Activated B cell treated with CpG ODN at 0.5 μM for 24 hours (primary cell): ENCODE measurements at regions not wholly inside any gene's neighbourhood (a gene's known extent, or its start where the extent isn't known, plus 50 kb on each side); places are given as distances from the start of the nearest gene placed in this dataset.
"Not testable (repeated sequence)": the region's sequence is repeated elsewhere in the genome, so short reads cannot be mapped to it uniquely, and the experiment has no call there.

Experiments used
- ATAC-seq: fragments of 200-7000 bp; cut with Tn5 transposase; one replicate; pipeline ENCODE4 v1.10.0; 2021; ENCODE audit warnings: low read depth, mild to moderate bottlenecking, moderate library complexity
- CTCF ChIA-PET: fragments of 350-600 bp; sonication (Branson Sonifier 250); formaldehyde crosslinking; loops from one replicate; lab custom pipeline; 2021; ENCODE audit warnings: antibody characterized with exemption; lab: Charles Lee
- POLR2A ChIA-PET: fragments of 350-600 bp; sonication (Branson Sonifier 250); formaldehyde crosslinking; loops from one replicate; lab custom pipeline; 2021; ENCODE audit warnings: antibody characterized with exemption; lab: Charles Lee
- DNase-seq: peaks from one replicate; pipeline ENCODE4 v3.0.0; 2022
- H3K27ac Mint-ChIP-seq: one replicate; pipeline ENCODE4 v1.8.0; 2020; ENCODE audit warnings: mixed read lengths
- H3K27me3 Mint-ChIP-seq: one replicate; pipeline ENCODE4 v1.8.0; 2021; ENCODE audit warnings: mixed read lengths
- H3K36me3 Mint-ChIP-seq: one replicate; pipeline ENCODE4 v1.8.0; 2021; ENCODE audit warnings: low read depth, mixed read lengths
- H3K4me1 Mint-ChIP-seq: one replicate; pipeline ENCODE4 v1.8.0; 2021; ENCODE audit warnings: mixed read lengths
- H3K4me3 Mint-ChIP-seq: one replicate; pipeline ENCODE4 v1.8.0; 2020; ENCODE audit warnings: mild to moderate bottlenecking, mixed read lengths
- H3K9me3 Mint-ChIP-seq: one replicate; pipeline ENCODE4 v1.8.0; 2020; ENCODE audit warnings: mixed read lengths
- intact Hi-C: fragments of 100-400 bp; cut with micrococcal nuclease; formaldehyde crosslinking; loops from one replicate; pipeline ENCODE4 v1.15.1; 2024
- TF ChIP-seq, protein P1 (sequence below): fragments of 200-600 bp; IDR thresholded peaks from one replicate; pipeline ENCODE4 v1.8.0; 2022; ENCODE audit warnings: antibody characterized with exemption, mild to moderate bottlenecking

DNA sequence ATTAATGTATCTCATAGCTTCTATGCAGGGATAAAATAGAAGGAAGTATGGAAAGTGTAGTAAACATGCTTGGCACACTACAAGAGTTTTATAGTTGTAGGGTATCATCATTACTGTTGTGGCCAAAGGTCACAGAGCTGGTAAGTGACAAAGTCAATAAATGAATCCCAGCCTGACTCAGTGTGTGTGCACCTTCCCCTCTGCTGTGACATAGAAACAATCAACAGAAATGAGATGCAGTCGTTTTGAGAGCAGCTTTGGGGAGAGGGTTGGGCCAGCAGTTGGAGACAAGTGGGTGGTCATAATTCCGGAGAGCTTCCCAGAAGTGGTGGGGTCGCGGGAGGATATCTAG is 82.4 kb upstream of the RBPJ start:
- Mint-ChIP-seq H3K27ac (no peak overlapping the region), H3K4me1 (no peaks in the 10 kb centered on the region), H3K9me3 (no peaks in the 10 kb centered on the region), H3K27me3 (peaks cover 19% of the 10 kb centered on the region), H3K4me3 (no peak overlapping the region), H3K36me3 (no peaks in the 10 kb centered on the region)
- POLR2A ChIA-PET = no interaction called here
- CTCF ChIA-PET = no interaction called here
- no peak for ATAC-seq
- TF ChIP-seq, protein P1, sequence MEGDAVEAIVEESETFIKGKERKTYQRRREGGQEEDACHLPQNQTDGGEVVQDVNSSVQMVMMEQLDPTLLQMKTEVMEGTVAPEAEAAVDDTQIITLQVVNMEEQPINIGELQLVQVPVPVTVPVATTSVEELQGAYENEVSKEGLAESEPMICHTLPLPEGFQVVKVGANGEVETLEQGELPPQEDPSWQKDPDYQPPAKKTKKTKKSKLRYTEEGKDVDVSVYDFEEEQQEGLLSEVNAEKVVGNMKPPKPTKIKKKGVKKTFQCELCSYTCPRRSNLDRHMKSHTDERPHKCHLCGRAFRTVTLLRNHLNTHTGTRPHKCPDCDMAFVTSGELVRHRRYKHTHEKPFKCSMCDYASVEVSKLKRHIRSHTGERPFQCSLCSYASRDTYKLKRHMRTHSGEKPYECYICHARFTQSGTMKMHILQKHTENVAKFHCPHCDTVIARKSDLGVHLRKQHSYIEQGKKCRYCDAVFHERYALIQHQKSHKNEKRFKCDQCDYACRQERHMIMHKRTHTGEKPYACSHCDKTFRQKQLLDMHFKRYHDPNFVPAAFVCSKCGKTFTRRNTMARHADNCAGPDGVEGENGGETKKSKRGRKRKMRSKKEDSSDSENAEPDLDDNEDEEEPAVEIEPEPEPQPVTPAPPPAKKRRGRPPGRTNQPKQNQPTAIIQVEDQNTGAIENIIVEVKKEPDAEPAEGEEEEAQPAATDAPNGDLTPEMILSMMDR = no peak
- intact Hi-C loops = no loop called here
- DNase-seq = no peak

GRCh38 chr4:26238778-26239679 is 81.8 kb upstream of the RBPJ start:
- intact Hi-C loops = no loop called here

DNA sequence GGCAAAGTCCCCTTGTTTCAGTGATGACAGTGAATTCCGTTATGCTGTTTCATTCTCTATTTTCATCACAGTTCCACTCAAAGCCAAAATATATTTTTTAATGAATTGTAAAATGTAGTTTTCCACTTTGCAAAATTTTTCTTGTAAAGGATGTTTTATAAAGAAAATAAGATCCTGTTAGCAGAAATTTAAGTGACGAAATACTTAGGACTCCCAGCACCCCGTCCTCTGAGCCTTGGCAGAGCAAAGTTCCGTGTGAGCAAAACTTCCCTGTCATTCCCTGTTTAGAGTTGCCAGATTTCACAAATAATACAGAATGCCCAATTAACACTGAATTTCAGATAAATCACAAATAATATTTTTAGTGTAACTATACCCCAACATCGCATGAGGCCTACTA is 81.0 kb upstream of the RBPJ start:
- H3K4me3 Mint-ChIP-seq = no peak overlapping the region
- ATAC-seq (no peak), DNase-seq (no peak)
- peaks cover 19% of the 10 kb centered on the region for H3K27me3 Mint-ChIP-seq
- no peaks in the 10 kb centered on the region for H3K4me1 Mint-ChIP-seq
- no peak overlapping the region for H3K27ac Mint-ChIP-seq
- ChIA-PET CTCF (no interaction called here), POLR2A (no interaction called here)
- intact Hi-C loops = no loop called here
- H3K36me3 Mint-ChIP-seq = no peaks in the 10 kb centered on the region
- H3K9me3 Mint-ChIP-seq = no peaks in the 10 kb centered on the region
- TF ChIP-seq, protein P1 = no peak

More at GRCh38 chr4:26238778-26239679, 81.8 kb upstream of the RBPJ start:
- DNase-seq = no peak
- CTCF ChIA-PET = no interaction called here
- ATAC-seq = no peak
- H3K27me3 Mint-ChIP-seq = peaks cover 19% of the 10 kb centered on the region
- no peaks in the 10 kb centered on the region for H3K36me3 Mint-ChIP-seq
- TF ChIP-seq, protein P1 = no peak
- no peak overlapping the region for H3K4me3 Mint-ChIP-seq
- POLR2A ChIA-PET = no interaction called here
- H3K27ac Mint-ChIP-seq = no peak overlapping the region
- H3K4me1 Mint-ChIP-seq = no peaks in the 10 kb centered on the region
- H3K9me3 Mint-ChIP-seq = no peaks in the 10 kb centered on the region

- Mint-ChIP-seq H3K27ac (no peak overlapping the region), H3K4me1 (no peaks in the 10 kb centered on the region), H3K27me3 (peaks cover 18% of the 10 kb centered on the region), H3K9me3 (no peaks in the 10 kb centered on the region), H3K4me3 (no peak overlapping the region), H3K36me3 (no peaks in the 10 kb centered on the region)
- intact Hi-C loops = no loop called here
- no peak for ATAC-seq
- POLR2A ChIA-PET = no interaction called here
- TF ChIP-seq, protein P1 = no peak
- no peak for DNase-seq
- CTCF ChIA-PET = no interaction called here
Observed at GRCh38 chr4:26241179-26241578, 79.6 kb upstream of the RBPJ start.

GRCh38 chr4:26242451-26242850 is 78.4 kb upstream of the RBPJ start:
- TF ChIP-seq, protein P1 = no peak
- ATAC-seq (no peak), DNase-seq (no peak)
- no peaks in the 10 kb centered on the region for H3K4me1 Mint-ChIP-seq
- POLR2A ChIA-PET = interaction anchor here (0.6 kb wide), 1 partner anchor 61 kb away, joined by 3 read pairs; no protein-coding TSS in a partner anchor
- H3K9me3 Mint-ChIP-seq = no peaks in the 10 kb centered on the region
- H3K4me3 Mint-ChIP-seq = no peak overlapping the region
- CTCF ChIA-PET = no interaction called here
- no peak overlapping the region for H3K27ac Mint-ChIP-seq
- intact Hi-C loops = no loop called here
- H3K36me3 Mint-ChIP-seq = no peaks in the 10 kb centered on the region
- peaks cover 13% of the 10 kb centered on the region for H3K27me3 Mint-ChIP-seq

- H3K27ac Mint-ChIP-seq, POLR2A ChIA-PET, ATAC-seq, H3K27me3 Mint-ChIP-seq, CTCF ChIA-PET, DNase-seq, H3K9me3 Mint-ChIP-seq, H3K4me3 Mint-ChIP-seq, H3K4me1 Mint-ChIP-seq, H3K36me3 Mint-ChIP-seq, intact Hi-C loops: not testable (repeated sequence)
Observed at GRCh38 chr4:26244138-26244537, 76.7 kb upstream of the RBPJ start.
